ENCODE measurements at regions not wholly inside any gene's neighbourhood (a gene's known extent, or its start where the extent isn't known, plus 50 kb on each side); places are given as distances from the start of the nearest gene placed in this dataset.

DNA sequence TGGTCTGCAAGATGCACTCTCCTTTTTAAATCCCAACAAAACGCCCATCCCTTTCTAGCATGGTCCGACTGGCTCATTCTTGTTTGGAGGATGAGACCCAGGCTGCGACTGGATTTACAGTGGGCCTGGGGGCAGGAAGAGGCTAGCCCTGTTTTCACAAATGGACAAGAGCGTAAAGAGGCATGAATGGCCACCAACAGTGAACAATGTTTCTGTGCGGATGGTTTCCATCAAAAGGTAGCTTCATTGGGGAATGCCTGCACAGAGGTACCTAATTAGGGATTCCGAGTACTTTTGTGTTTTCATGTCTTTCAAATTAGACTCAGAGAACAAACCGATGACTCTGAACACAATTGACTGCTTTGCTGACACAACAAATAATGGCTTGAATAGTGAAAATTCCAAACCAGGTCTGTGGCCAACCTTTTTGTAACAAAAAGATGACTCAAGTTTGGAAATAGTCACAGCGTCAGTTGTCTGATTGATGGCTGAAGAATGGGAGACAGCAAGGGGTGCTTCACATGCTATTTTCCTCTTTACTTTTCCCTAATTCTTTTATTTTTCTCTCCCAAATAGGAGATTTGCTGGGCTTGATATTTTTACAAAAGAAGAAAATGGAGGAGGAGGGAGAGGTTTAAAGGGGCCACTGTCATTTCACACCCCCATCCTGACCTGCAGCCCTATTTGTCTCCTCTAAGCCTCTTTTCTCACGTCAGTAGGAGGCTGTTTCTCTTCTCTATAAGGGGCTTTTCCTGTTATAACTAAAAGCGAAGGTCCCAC lies 208.1 kb upstream of the S1PR3 start:
- TF ChIP-seq, protein P1, sequence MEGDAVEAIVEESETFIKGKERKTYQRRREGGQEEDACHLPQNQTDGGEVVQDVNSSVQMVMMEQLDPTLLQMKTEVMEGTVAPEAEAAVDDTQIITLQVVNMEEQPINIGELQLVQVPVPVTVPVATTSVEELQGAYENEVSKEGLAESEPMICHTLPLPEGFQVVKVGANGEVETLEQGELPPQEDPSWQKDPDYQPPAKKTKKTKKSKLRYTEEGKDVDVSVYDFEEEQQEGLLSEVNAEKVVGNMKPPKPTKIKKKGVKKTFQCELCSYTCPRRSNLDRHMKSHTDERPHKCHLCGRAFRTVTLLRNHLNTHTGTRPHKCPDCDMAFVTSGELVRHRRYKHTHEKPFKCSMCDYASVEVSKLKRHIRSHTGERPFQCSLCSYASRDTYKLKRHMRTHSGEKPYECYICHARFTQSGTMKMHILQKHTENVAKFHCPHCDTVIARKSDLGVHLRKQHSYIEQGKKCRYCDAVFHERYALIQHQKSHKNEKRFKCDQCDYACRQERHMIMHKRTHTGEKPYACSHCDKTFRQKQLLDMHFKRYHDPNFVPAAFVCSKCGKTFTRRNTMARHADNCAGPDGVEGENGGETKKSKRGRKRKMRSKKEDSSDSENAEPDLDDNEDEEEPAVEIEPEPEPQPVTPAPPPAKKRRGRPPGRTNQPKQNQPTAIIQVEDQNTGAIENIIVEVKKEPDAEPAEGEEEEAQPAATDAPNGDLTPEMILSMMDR (IDR thresholded peaks at IDR 0.05; ENCODE audit: low read depth, low read length, missing input control): no peak
- TF ChIP-seq RXRA (IDR thresholded peaks at IDR 0.05): no peak
- TF ChIP-seq SP1 (IDR thresholded peaks at IDR 0.05): no peak
- TF ChIP-seq TAF1 (conservative IDR thresholded peaks at IDR 0.05): no peak
- TF ChIP-seq GABPA (IDR thresholded peaks at IDR 0.05 in 1 of 2, conservative IDR thresholded peaks at IDR 0.05 in 1 of 2): no peak
- TF ChIP-seq, protein P2, sequence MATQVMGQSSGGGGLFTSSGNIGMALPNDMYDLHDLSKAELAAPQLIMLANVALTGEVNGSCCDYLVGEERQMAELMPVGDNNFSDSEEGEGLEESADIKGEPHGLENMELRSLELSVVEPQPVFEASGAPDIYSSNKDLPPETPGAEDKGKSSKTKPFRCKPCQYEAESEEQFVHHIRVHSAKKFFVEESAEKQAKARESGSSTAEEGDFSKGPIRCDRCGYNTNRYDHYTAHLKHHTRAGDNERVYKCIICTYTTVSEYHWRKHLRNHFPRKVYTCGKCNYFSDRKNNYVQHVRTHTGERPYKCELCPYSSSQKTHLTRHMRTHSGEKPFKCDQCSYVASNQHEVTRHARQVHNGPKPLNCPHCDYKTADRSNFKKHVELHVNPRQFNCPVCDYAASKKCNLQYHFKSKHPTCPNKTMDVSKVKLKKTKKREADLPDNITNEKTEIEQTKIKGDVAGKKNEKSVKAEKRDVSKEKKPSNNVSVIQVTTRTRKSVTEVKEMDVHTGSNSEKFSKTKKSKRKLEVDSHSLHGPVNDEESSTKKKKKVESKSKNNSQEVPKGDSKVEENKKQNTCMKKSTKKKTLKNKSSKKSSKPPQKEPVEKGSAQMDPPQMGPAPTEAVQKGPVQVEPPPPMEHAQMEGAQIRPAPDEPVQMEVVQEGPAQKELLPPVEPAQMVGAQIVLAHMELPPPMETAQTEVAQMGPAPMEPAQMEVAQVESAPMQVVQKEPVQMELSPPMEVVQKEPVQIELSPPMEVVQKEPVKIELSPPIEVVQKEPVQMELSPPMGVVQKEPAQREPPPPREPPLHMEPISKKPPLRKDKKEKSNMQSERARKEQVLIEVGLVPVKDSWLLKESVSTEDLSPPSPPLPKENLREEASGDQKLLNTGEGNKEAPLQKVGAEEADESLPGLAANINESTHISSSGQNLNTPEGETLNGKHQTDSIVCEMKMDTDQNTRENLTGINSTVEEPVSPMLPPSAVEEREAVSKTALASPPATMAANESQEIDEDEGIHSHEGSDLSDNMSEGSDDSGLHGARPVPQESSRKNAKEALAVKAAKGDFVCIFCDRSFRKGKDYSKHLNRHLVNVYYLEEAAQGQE (IDR thresholded peaks at IDR 0.05): no peak
- no peak for TF ChIP-seq RAD21 (IDR thresholded peaks at IDR 0.05)
- TF ChIP-seq, protein P3, sequence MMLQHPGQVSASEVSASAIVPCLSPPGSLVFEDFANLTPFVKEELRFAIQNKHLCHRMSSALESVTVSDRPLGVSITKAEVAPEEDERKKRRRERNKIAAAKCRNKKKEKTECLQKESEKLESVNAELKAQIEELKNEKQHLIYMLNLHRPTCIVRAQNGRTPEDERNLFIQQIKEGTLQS (IDR thresholded peaks at IDR 0.05): no peak
- TF ChIP-seq EGR1 (IDR thresholded peaks at IDR 0.05; ENCODE audit: low read depth in 2 of 2): no peak
- TF ChIP-seq HNF4A (conservative IDR thresholded peaks at IDR 0.05): no peak
- no peak for TF ChIP-seq FOXA1 (IDR thresholded peaks at IDR 0.05)
- TF ChIP-seq YY1 (IDR thresholded peaks at IDR 0.05): no peak
- TF ChIP-seq, protein P4, sequence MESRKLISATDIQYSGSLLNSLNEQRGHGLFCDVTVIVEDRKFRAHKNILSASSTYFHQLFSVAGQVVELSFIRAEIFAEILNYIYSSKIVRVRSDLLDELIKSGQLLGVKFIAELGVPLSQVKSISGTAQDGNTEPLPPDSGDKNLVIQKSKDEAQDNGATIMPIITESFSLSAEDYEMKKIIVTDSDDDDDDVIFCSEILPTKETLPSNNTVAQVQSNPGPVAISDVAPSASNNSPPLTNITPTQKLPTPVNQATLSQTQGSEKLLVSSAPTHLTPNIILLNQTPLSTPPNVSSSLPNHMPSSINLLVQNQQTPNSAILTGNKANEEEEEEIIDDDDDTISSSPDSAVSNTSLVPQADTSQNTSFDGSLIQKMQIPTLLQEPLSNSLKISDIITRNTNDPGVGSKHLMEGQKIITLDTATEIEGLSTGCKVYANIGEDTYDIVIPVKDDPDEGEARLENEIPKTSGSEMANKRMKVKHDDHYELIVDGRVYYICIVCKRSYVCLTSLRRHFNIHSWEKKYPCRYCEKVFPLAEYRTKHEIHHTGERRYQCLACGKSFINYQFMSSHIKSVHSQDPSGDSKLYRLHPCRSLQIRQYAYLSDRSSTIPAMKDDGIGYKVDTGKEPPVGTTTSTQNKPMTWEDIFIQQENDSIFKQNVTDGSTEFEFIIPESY (IDR thresholded peaks at IDR 0.05): no peak

Measured in liver (tissue), 3 donors.